UCSD-AML1 (cell line): ENCODE measurements at regions not wholly inside any gene's neighbourhood (a gene's known extent, or its start where the extent isn't known, plus 50 kb on each side); places are given as distances from the start of the nearest gene placed in this dataset.
"Not testable (repeated sequence)": the region's sequence is repeated elsewhere in the genome, so short reads cannot be mapped to it uniquely, and the experiment has no call there.

Source experiments
- DNase-seq: peaks from one replicate; lab custom pipeline; 2025; ENCODE audit not compliant: unreplicated experiment; lab: John Stamatoyannopoulos, UW

DNA sequence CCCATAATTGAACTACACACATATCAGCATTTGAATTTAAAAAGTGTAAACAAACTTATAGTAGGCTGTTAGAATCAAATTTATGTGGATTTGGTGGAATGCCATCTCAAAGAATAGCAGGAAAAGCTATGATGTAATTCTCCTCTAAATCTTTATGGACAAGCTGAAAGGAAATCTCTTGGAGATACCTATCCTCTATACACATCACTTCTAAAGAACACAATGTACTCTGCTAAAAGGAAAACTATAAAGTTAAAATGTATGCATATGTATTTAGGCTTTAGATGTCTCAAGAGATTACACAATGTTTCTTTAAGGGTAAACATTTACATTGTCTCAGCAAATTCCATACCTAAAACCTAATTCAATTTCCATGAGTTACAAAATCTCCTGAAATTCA lies 323.3 kb downstream of the CRPPA start:
- no peak for DNase-seq

DNA sequence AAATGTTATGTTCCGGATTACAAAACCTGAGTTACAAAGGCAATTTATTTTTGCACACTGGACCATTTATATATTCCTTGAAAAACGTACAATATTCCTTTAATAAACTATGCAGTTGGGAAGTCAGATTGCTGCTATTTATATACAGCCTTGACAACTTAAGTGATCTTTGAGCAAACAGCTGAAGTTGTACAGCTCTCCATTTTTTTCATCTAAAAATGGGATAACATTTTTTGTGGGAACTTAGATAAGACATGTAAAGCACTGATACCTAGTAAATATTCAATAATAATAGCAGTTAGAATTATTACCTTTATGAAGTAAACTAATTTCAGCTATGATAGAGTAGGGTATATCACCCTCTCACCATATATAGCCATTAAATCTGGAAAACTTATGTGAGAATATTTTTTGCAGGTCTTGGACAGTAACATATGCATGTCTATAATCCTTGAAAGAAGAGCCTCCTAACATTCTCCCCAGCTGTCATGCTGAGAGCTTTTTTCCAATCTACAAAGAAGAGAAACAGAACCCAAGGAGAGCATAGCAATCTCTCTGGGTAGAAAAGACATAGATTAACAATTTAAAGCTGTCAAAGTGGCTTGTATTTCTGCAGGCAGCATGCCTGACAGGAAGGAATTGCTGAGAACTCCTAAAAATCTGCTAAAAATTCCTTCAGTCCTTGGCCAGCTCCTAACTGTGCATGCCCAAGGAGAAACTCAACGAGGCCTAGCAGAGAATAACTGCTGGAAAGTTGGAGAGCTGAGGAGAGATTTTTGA lies 326.0 kb downstream of the CRPPA start:
- no peak for DNase-seq

DNA sequence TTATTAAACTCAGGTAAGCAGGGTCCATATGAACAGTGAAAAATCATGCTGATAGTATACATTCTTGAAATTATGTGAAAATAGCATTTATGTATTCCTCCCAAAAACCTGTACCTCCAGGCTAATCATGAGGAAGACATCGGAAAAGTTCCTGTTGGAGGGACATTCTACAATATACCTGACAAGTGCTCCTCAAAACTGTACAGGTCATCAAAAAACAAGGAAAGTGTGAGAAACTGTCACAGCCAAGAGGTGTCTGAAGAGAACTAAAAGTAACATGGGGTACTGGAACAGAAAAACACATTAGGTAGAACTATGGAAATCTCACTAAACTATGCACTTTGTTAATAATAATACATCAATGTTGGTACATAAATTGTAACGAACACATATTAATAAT lies 326.7 kb downstream of the CRPPA start:
- DNase-seq = no peak

DNA sequence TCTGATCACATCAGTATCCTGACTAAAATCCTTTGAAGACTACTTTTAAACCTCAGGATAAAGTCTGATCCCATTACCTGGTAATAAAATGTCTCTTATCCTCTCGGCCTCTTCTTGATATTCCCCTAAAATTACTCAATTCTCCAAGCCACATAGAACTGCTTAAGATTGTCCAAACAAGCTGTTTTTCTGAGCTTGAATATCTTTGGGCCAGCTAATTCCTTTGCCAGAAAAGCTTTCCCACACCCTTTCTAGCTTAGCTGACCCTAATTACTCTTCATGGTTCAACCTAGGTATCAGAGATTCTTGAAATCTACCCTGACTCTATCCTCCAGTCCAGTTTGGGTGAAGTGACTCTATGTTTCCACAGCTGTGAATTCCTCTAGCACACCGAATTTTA lies 328.6 kb downstream of the CRPPA start:
- no peak for DNase-seq

DNA sequence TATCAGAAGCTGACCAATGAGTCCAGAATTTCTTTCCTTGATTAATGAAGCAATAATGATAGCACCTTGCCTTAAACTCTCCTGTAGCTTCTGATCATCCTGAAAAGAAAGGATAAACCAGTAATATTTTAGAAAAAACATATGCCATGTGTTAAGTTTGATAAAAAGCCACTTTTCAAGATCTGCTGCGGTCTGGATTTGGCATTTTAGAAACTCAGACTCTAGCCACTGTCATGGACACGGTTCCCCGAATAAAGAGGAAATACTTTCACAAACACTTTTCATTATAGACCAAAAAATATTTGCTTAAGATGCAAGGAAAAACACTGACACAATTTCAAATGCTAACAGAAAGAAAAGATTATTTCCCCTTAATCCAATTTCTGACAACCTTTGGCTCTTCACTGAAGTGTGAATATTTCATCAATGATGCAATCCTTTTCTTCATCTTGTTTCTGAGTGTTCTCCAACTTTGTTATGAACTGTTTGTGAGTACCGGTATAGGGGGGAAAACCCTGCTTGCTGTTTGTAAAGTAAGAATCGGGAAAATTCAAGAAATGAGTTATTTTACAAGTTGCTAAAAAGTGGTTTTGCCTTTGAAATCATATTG lies 329.5 kb downstream of the CRPPA start:
- no peak for DNase-seq

DNA sequence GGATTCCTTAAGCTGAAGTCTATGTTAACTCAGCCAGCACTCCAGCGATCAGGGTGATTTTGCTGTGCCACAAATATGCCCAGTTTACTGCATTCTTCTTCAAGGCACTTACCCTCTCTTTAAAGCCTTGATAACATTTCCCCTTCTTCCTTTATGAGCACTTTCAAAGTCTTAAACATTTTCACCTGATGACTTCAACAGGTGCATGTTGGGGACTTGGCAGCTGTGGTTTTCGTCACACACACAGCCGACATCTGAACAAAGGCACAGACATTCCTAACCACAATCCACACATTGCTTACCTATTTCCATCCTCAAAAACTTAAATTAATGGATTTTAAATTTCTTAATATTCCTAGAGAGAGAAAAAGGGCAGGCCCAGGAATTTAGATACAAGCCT lies 331.5 kb downstream of the CRPPA start:
- DNase-seq = no peak

DNA sequence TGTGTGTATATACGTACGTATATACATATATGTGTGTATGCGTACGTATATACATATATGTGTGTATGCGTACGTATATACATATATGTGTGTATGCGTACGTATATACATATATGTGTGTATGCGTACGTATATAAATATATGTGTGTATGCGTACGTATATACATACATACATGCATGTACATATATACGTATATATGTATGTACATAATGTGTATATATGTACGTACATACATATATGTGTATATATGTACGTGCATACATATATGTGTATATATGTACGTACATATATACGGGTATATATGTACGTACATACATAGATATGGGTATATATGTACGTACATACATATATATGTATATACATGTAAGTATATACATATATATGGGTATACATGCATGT lies 332.1 kb downstream of the CRPPA start:
- DNase-seq = no peak

DNA sequence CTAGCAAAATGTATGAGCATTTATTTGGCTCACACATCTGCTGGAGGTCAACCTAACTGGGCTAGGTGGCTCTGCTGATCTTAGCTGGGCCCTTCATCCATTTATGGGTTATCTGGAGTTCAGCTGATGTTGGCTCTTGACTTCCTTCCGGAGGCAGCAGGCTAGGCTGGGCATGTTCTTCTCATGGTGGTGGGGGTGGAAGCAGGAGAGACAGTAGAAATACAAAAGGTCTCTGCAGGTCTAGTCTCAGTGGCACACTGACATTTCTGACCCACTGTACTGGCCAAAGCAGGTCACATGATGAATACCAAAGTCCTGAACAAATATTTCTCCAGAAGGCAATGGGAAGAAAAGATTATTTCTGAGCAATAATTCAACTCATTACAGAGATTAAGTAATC lies 334.6 kb downstream of the CRPPA start:
- no peak for DNase-seq

DNA sequence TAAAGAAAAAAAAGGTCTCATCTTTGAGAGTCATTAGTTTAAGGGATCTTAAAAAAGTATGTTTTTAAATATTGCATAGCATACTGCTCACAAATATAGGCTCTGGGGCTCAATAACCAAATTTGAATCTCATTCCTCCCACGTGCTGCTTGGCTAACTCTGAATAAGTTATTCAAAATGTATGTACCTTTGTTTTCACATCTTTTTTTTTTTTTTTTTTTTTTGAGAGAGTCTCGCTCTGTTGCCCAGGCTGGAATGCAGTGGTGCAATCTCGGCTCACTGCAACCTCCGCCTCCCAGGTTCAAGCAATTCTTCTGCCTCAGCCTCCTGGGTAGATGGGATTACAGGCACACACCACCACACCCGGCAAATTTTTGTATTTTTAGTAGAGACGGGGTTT lies 335.6 kb downstream of the CRPPA start:
- not testable (repeated sequence) for DNase-seq

DNA sequence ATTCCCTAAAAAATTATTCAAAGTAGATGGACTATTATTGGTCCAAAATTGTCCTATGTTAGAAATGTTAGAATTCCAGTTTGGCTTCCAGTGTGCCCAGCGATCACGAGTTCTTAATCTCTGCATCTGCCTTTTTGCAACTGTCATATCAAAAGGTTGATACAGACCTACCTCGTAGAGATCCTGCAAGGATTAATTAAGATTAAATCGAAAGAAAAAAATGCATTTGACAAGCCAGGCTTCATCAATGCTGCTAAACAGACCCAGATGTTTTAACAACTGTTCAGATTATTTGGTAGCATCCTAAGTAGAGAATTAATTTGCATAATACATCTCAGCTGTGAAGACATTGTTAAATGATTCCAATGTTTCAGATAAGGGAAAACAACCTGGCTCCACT lies 336.5 kb downstream of the CRPPA start:
- no peak for DNase-seq

DNA sequence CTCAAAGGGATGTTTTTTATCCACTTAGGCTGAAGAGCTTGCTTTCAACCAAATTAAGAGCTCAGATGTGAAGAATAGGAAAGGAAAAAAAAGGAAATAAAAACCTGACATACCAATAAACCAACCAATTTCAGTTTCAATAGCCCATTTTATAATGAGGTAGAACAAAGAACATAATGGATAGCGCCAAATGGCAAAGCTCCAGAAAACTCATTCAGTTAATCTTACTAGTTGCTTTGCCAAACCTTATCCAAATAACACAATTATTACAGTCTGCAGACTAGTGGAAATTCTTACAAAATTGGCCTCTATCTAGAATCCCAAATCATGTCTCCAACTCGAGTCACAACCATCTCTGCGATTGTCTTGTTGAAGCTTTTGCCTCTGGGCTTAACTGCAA lies 337.0 kb downstream of the CRPPA start:
- no peak for DNase-seq

DNA sequence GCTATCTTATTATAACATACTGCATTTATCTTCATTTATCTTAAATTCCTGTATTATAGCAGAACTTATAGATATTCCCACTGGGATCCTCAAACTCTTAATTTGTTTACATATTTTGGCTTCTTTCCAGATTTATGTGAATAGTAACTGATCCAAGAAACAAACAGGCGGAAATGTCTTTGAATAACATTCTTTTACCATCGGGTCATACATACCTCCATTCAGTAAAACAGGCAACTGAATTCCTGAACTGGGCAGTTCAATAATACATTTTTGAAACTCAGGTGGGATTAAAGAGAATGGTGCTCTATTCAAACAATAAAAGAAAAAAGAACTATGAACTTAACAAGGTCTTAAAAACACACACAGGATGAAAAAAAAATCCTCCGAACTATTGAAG lies 337.4 kb downstream of the CRPPA start:
- DNase-seq = no peak

DNA sequence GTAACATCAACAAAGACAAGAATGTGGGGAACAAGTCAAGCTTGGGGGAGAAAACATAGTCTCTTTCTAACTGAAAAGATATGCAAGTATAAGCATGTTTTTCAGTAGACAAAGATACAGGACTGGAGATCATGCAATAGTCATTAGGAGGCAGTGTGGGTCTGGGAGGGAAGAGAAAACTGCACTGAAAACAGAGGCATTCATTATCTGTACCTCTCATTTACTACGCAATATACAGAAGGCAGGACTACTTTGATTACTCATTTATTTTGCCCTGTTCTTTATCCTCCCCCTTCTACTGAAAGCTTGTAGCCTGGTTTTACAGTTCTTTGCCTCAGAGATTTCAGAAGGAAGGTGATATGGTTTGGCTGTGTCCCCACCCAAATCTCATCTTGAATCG lies 341.2 kb downstream of the CRPPA start:
- DNase-seq = no peak

DNA sequence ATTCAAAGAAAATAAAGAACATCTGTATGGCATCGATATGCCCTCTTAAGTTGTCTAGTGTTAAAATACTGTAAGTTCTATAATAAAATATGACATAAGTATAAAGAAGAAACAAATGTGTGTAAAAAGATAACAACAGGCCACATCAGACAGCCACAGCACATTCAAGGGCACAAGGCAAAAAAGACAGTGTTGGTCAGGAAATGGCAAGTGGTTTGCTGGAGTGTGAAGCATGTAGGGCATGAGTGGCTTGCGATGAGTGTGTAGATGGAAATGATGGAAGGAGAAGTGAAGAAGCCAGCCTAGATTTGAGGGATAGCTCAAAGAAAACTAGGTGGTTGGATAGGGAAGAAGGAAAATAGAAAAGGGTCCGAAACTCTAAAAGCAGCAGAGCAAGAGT lies 341.6 kb downstream of the CRPPA start:
- no peak for DNase-seq

DNA sequence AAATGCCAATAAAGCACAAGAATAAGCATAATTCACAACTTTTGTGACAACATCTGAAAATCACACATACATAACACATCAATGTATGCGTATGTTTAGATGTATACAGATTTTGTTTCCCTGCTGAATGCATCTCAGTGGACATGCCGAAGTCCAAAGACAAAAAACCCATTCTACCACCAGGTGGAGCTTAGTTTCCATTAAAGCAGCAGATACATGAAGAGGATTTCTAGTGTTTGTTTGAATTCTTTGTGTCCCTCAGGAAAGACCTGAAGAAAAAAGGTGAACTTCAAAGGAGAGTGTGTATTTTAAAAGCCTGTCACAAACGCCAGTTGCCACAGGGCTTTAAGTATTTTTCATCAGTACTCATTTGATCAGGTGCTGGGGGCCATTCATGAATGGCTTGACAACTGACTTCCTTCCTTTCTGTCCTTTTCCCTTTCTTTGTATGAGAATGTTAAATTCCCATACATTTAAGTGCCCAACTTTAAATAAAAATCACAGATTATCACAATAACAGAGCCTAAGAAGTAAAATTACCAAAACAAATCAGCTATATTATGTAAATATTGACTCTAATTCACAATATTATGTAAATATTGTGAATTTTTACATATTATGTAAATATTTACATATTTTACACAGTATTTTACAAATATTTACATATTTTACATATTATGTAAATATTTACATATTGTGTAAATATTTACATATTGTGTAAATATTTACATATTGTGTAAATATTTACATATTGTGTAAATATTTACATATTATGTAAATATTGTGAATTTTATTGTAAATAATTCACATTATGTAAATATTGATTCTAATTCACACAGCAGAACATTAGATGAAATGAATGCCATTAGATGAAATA lies 343.0 kb downstream of the CRPPA start:
- DNase-seq = no peak

DNA sequence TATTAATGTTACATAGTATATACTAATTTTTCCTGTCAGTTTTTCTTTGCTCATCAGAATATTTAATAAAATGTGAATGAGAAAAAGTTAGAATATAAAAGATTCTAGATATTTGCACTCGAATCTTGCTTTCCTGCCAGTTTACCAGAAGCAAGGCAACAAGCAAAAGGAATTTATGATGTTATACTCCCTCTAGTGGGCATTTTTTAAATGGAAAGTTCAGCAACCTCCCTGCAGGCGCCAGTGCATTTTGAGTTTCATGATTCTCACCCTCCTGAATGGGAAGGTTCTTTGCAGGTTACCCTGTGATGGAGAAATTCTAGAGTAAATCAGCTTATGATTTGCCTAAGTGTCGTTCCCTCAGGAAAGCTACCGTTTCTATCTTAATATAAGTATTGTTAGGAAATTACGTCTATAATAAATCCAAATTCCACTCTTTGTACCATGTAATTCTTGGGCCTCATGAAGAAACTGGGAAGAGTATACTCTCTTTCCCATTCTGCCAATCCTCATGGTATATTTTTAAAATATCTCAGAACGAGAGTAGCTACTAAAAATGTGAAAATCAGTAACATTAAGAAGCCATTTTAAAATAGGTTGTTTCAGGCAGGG lies 350.0 kb downstream of the CRPPA start:
- DNase-seq = no peak

DNA sequence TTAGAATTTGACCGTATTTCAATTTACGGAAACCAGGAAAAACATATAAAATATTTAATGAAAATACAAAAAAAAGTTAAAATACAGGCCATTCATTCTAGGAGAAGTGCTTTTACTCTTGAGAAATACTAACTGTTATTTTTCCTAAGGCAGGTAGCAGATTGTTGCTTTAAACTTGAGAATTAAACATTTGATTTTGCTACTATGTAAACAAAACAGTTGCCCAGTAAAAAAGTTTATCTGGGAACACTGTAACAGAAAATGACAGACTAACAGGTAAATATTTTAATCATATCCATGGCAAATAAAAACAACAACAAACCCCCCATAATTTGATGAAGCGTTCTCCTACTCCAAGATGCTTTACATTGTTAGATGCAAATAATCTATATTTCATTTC lies 350.5 kb downstream of the CRPPA start:
- DNase-seq = no peak

DNA sequence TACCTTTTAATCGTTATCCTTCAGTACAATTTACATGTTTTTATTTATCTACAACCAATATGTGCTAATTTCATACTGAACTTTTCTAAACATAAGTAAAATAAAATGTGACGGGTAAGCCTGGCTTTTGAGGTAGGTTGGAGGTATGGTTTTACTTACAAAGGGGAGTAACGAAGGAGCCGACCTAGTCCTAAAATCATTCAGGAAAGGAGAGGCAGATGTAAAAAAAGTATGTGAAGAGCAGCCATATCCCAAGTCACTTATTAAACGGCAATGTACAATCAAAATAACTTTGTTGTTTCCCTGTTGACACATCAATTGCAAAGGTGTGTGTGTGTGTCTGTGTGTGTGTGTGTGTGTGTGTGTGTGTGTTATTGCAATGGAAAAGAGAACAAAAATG lies 351.3 kb downstream of the CRPPA start:
- no peak for DNase-seq

DNA sequence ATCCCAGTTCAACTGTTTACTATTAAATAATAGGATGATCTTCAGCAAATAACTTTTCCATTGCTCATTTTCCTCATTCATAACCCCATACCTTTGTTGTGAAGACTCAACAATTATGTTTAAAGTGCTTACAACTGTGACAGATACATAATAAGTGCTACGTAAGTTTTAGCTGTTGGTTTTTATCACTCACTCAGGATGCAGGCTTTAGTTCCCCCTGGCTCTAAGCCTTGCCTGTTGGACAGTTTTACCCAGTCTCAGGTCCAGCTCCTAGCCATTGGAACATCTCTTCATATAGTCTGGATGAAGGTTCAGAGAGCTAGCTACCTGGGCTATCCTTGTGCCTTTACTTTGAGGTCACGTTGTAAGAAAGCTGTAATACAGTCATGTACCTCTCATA lies 353.2 kb downstream of the CRPPA start:
- no peak for DNase-seq

DNA sequence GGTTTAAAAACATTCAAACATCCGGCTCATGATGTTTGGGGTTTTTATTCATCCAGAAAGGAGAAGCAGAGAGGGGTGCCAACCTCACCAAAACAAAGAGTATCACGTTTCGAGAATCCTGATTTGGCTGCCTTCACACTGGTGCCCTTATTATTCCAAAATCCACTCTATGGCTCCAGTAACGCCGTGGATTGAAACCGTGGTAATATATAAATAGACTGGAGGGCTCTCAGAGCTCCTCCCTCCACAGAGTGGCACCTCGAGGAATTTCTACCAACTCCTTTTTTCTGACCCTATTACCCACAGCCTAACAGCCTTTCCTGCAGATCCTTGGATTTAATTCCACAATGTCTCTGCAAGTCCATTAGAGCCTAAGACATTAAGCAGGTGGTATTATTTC lies 353.6 kb downstream of the CRPPA start:
- no peak for DNase-seq

DNA sequence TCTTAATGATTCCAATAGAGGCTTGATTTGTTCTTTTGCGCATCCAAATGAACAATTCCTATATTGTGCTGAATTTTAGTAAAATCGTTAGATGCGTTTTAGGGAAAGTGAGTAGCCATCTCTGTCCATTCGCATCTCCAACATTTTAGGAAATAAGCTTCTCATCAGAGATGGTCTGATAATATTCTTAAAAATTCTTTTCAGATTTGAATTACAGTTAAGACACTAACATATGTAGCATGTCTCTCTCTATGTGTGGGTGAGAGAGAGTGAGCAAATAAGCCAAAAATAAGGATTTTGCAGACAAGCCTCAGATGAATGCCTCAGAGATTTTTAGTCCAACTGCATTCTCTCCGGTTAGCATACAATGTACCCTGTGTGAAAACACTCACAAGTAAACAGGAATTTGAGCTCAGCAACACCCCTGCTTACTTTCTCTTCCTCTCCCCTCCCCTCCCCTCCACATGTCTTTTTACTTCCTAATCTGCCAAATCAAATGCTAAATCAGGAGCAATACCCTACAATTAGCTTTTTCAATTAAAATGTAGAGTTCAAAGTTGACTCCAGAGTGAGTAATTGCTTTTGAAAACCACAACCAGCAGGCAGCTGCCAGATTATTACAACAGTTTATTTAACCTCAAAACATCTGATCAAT lies 354.4 kb downstream of the CRPPA start:
- DNase-seq = no peak
